Mesodermal cell (in vitro differentiated cells): ENCODE measurements at regions not wholly inside any gene's neighbourhood (a gene's known extent, or its start where the extent isn't known, plus 50 kb on each side); places are given as distances from the start of the nearest gene placed in this dataset.
"Not testable (repeated sequence)": the region's sequence is repeated elsewhere in the genome, so short reads cannot be mapped to it uniquely, and the experiment has no call there.

Experiments used
- H3K27ac ChIP-seq: 2 replicates; pipeline ENCODE4 v1.7.0; 2013; ENCODE audit warnings: mild to moderate bottlenecking, low read depth, low read length, moderate library complexity; ENCODE audit not compliant: severe bottlenecking
- H3K36me3 ChIP-seq: 2 replicates; pipeline ENCODE4 v1.7.1; 2013; ENCODE audit warnings: mild to moderate bottlenecking, low read length, moderate library complexity; ENCODE audit not compliant: control insufficient read depth, insufficient read depth
- H3K4me1 ChIP-seq: one replicate; pipeline ENCODE4 v1.7.1; 2013; ENCODE audit warnings: mild to moderate bottlenecking, low read length; ENCODE audit not compliant: insufficient read depth, control insufficient read depth, poor library complexity, severe bottlenecking
- H3K4me3 ChIP-seq: 2 replicates; pipeline ENCODE4 v1.7.0; 2013; ENCODE audit warnings: low read length, control low read depth, mild to moderate bottlenecking; ENCODE audit not compliant: insufficient read depth, poor library complexity, severe bottlenecking; ENCODE audit errors: extremely low read depth
- H3K9me3 ChIP-seq: 2 replicates; pipeline ENCODE4 v1.7.1; 2013; ENCODE audit warnings: mild to moderate bottlenecking, low read length, moderate library complexity; ENCODE audit not compliant: control insufficient read depth
- WGBS, 2 experiments: methylation state at CpG; one replicate each; pipeline ENCODE4 v1.1.5; 2013; ENCODE audit warnings: missing lambda C conversion rate in 2 of 2; ENCODE audit not compliant: insufficient coverage in 2 of 2; 5-methylcytosine and 5-hydroxymethylcytosine counted together

DNA sequence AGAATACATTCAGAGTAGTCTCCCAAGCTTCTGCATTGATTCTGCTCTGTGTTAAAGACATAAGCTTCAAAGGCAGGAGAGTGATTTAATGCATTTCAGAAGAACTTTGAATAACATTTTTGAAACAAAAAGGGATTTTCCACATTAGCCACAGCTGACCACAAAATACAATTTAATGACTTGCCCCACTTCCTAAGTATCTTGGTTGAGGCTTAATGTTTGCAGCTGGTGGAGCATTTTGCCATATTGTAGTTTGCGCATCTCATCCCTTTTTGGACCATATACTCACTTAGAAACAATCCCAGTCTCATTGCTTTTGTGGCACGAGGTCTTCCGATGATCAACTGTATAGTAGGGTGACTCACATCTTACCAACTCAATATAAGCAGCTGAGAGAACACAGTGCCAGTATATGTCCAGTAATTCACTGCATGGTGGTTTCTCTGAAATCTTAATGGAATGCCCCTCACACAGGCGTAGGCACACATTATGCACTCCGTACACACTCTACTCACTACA is 455.8 kb upstream of the PTGER4 start:
- Histone ChIP-seq H3K36me3 (no peaks in the 10 kb centered on the region), H3K27ac (no peak overlapping the region), H3K4me1 (no peaks in the 10 kb centered on the region), H3K9me3 (no peaks in the 10 kb centered on the region), H3K4me3 (no peak overlapping the region)
- 93% methylated on average over 3 of the region's 5 CpGs; no CpG with 5 or more reads in 1 of the 2 experiments for WGBS, 2 experiments

DNA sequence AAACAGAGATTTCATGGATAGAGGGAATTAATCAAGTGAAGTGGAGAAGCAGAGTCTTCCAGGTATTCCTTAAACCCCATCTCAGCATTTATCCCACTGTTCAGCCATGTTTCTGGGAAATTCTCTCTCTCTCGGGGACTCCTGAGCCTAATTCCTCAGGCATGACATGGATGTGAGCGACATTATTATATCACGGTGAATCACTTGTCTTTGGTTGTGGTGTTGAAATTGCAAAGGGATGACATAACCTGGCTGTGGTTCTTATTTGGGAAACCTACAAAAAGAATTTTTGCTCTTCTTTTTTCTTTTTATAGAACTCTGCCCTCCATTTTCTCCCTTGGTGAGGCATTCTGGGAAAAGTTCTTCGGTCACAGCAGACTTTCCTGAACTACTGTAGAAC is 457.9 kb upstream of the PTGER4 start:
- 100% methylated on average over 1 of the region's 4 CpGs; no CpG with 5 or more reads in 1 of the 2 experiments for WGBS, 2 experiments
- no peak overlapping the region for H3K27ac ChIP-seq
- H3K9me3 ChIP-seq = no peaks in the 10 kb centered on the region
- no peak overlapping the region for H3K4me3 ChIP-seq
- H3K36me3 ChIP-seq = no peaks in the 10 kb centered on the region
- no peaks in the 10 kb centered on the region for H3K4me1 ChIP-seq

GRCh38 chr5:40221255-40221654 is 458.5 kb upstream of the PTGER4 start:
- no peaks in the 10 kb centered on the region for H3K9me3 ChIP-seq
- no peak overlapping the region for H3K4me3 ChIP-seq
- WGBS, 2 experiments = 80 to 100% methylated on average over 1 of the region's 2 CpGs
- H3K27ac ChIP-seq = no peak overlapping the region
- H3K36me3 ChIP-seq = no peaks in the 10 kb centered on the region
- H3K4me1 ChIP-seq = no peaks in the 10 kb centered on the region

DNA sequence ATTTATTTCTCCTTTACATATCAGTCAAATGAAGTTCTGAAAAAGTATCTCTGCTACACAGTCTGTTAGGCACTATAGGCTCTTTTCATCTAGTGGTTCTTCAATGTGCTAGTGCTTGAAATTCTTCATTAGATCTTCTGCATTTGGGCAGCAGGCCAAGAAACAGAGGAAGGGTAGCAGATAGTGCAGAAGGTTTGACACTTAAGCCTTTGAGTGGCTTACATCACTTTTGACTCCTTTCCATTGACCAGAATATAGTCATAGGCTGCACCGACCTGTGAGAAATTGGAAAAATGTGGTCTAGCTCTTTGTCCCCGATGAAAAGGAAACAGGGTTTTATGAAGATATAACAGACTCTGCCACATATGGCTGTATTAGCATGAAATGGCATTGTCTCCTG is 459.5 kb upstream of the PTGER4 start:
- Histone ChIP-seq H3K4me1 (no peaks in the 10 kb centered on the region), H3K36me3 (no peaks in the 10 kb centered on the region)
- 100% methylated on average over 1 of the region's 2 CpGs for whole genome bisulfite sequencing, 2 experiments

GRCh38 chr5:40217553-40217952 is 462.2 kb upstream of the PTGER4 start:
- Histone ChIP-seq H3K9me3 (no peaks in the 10 kb centered on the region), H3K36me3 (no peaks in the 10 kb centered on the region), H3K4me3 (no peak overlapping the region), H3K4me1 (no peaks in the 10 kb centered on the region), H3K27ac (no peak overlapping the region)
- WGBS, 2 experiments = 100% methylated on average over 1 to 4 of the region's 4 CpGs

More for the DNA sequence above, 459.5 kb upstream of the PTGER4 start:
- no peak overlapping the region for H3K27ac ChIP-seq
- H3K4me3 ChIP-seq = no peak overlapping the region
- H3K9me3 ChIP-seq = no peaks in the 10 kb centered on the region

DNA sequence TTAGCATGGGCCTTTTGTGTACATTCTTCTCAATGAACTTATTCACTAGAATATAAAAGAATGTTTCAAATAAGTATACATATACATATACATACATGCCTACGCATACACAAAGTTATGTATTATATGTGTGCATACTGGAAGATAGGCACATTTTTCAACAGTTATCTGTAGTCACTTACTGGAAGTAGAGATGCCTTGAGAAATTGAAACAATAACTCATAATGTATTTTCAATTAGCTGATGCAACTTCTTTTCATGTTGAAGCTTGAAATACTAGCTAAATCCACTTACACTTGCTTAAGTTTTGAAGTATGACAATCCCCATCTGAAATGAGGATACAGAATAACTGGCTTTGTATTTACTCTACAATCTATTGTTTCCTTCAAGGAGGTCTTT is 469.0 kb upstream of the PTGER4 start:
- H3K27ac ChIP-seq = no peak overlapping the region
- no peak overlapping the region for H3K4me3 ChIP-seq
- no CpG with 5 or more reads among the region's 1 CpG for WGBS, 2 experiments
- H3K36me3 ChIP-seq = no peaks in the 10 kb centered on the region
- H3K9me3 ChIP-seq = no peaks in the 10 kb centered on the region
- no peaks in the 10 kb centered on the region for H3K4me1 ChIP-seq

DNA sequence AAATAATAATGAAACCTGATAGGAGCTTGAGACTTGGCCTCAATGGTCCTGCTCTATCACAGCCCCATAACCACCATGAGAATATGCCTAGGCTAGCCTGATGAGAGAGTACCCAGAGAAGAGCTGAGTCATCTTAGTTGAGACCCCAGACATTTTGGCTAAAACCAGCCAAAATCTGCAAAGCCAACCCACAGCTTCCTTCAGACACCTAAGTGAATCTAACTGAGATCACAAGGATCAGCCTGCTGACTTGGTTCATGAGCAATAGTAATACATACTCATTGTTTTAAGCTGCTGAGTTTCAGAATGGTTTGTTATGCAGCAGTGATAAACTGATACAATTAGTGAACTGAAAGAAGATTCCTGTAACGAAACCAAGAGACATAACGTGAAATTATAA is 473.7 kb upstream of the PTGER4 start:
- Histone ChIP-seq H3K9me3 (no peaks in the 10 kb centered on the region), H3K27ac (no peak overlapping the region), H3K4me1 (no peaks in the 10 kb centered on the region), H3K4me3 (no peak overlapping the region), H3K36me3 (no peaks in the 10 kb centered on the region)
- WGBS, 2 experiments = no CpG with 5 or more reads among the region's 2 CpGs

- Histone ChIP-seq H3K4me3 (no peak overlapping the region), H3K4me1 (no peaks in the 10 kb centered on the region), H3K36me3 (no peaks in the 10 kb centered on the region), H3K9me3 (no peaks in the 10 kb centered on the region), H3K27ac (no peak overlapping the region)
Measured at GRCh38 chr5:40204144-40204543, 475.6 kb upstream of the PTGER4 start.

DNA sequence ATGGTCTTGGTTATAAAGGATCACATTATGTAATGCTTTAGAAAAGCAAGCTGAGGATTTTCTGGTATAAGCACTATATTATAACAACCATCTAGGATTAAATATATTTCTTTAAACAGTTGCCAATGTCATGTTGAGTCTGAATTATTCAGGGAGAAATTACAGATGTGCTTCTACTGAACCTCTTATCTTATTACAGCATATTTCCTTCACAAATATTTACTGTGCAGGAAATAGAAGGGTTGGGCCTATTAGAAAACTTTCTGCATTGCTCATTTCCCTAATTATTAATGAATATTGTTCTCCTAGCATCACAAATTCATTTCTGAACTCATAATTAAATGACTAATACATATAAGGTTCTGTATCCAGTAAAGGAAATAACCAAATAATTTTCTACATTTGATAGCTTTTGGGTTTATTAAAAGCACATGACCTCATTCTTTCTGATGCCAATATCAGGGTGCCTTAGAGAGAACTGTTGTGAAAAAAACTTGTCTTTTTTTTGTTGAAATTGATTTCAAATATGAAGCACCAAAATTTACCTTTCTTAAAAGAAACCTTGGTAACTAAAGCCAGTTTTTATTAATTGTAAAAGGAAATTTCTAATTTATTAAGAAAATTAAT is 476.8 kb upstream of the PTGER4 start:
- H3K36me3 ChIP-seq = no peaks in the 10 kb centered on the region
- no peaks in the 10 kb centered on the region for H3K9me3 ChIP-seq
- H3K4me3 ChIP-seq = no peak overlapping the region
- no peak overlapping the region for H3K27ac ChIP-seq
- H3K4me1 ChIP-seq = no peaks in the 10 kb centered on the region

DNA sequence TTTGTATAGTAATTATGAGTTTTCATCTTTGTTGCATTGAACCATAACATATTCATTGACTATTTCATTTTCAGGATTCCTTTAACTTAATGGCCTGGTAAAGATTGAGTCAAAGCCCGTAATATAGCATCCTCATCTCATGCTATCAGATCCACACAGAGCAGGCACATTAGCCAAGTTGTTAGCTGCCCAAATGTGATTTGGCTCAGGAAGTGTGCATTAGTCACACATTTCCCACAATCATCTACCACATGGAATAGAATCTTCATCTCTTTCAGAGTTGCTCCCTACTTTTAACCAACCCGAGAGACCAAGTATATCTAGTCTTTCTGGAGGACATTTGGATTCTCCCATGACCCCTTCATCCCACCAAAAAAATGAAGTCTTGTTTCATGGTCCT is 481.0 kb upstream of the PTGER4 start:
- Histone ChIP-seq H3K9me3 (no peaks in the 10 kb centered on the region), H3K27ac (no peak overlapping the region), H3K4me1 (no peaks in the 10 kb centered on the region), H3K36me3 (no peaks in the 10 kb centered on the region), H3K4me3 (no peak overlapping the region)
- WGBS, 2 experiments = 89% methylated on average over 2 of the region's 2 CpGs; no CpG with 5 or more reads in 1 of the 2 experiments

DNA sequence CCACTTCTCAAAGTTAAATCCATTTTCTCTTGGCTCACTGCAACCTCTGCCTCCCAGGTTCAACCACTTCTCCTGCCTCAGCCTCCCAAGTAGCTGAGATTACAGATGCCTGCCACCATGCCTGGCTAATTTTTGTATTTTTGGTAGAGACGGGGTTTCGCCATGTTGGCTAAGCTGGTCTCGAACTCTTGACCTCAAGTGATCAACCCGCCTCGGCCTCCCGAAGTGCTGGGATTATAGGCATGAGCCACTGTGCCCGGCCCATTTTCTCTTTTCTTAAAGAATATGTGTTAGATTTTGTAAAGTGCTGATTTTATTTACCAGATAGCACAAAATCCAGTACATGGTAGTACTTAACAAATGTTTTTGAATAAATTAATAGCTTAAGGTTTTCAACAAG is 484.1 kb upstream of the PTGER4 start:
- H3K27ac ChIP-seq, H3K36me3 ChIP-seq, H3K9me3 ChIP-seq, H3K4me3 ChIP-seq, H3K4me1 ChIP-seq: not testable (repeated sequence)
- WGBS, 2 experiments = 73 to 100% methylated on average over 4 to 5 of the region's 7 CpGs
